ENCODE measurements at regions not wholly inside any gene's neighbourhood (a gene's known extent, or its start where the extent isn't known, plus 50 kb on each side); places are given as distances from the start of the nearest gene placed in this dataset.

GRCh38 chr3:112693186-112693585 lies 52.2 kb upstream of the CCDC80 start:
- Histone ChIP-seq H3K14ac (ENCODE audit: insufficient read depth, low read length) (peak overlapping the region; percentile 36; the same call in 1 of the 2 replicates), H2BK20ac (ENCODE audit: low read depth, low read length, poor library complexity, severe bottlenecking) (no peak overlapping the region), H3K18ac (ENCODE audit: insufficient read length, low read depth, low read length) (no peak overlapping the region), H3T11ph (ENCODE audit: low read length) (no peak overlapping the region), H2BK120ac (ENCODE audit: low read depth, low read length, poor library complexity, severe bottlenecking) (no peak overlapping the region), H4K91ac (ENCODE audit: insufficient read length, low read depth, low read length) (no peak overlapping the region), H3K4me1 (ENCODE audit: insufficient read depth, low read length) (no peaks in the 10 kb centered on the region; the same call in 1 of the 2 replicates), H3K79me2 (ENCODE audit: insufficient read depth, low read length) (no peaks in the 10 kb centered on the region), H3K9me3 (ENCODE audit: control insufficient read depth, low read depth, low read length) (no peaks in the 10 kb centered on the region), H3K56ac (ENCODE audit: insufficient read length, low read depth, low read length) (no peak overlapping the region), H3K4me2 (ENCODE audit: insufficient read depth, insufficient read length, low read length) (no peak overlapping the region), H4K8ac (replicated peaks; ENCODE audit: insufficient read length, low read depth, low read length) (no peak overlapping the region), H3K27ac (ENCODE audit: insufficient read length, low read depth, low read length) (no peak overlapping the region), H3K23me2 (ENCODE audit: insufficient read length, low read depth, low read length, poor library complexity, severe bottlenecking) (no peaks in the 10 kb centered on the region), H2AFZ (ENCODE audit: low read length) (no peak overlapping the region), H3K23ac (ENCODE audit: insufficient read length, low read depth, low read length) (no peak overlapping the region), H2BK15ac (ENCODE audit: low read depth, low read length) (no peak overlapping the region), H2AK5ac (ENCODE audit: insufficient read length, low read length) (no peak overlapping the region), H2BK5ac (ENCODE audit: insufficient read length, low read length) (no peak overlapping the region), H3K9ac (ENCODE audit: extremely low read depth, insufficient read length, low read length) (no peak overlapping the region), H4K5ac (ENCODE audit: insufficient read length, low read depth, low read length) (no peak overlapping the region), H2BK12ac (ENCODE audit: insufficient read length, low read depth, low read length) (no peak overlapping the region), H4K20me1 (ENCODE audit: control insufficient read depth, insufficient read depth, insufficient read length) (no peaks in the 10 kb centered on the region), H3K4ac (ENCODE audit: low read depth, low read length) (no peak overlapping the region; the same call in 1 of the 2 replicates), H3K79me1 (ENCODE audit: insufficient read depth, low read depth, low read length, poor library complexity, severe bottlenecking) (no peaks in the 10 kb centered on the region), H3K27me3 (ENCODE audit: insufficient read depth, low read length) (no peaks in the 10 kb centered on the region)
- no CpG with 5 or more reads among the region's 4 CpGs for WGBS (ENCODE audit: extremely low coverage, insufficient read length, low lambda C conversion rate)
- DNase-seq: no peak
- TF ChIP-seq CTCF (conservative IDR thresholded peaks at IDR 0.05): no peak
- peaks cover 23 to 25% of the 10 kb centered on the region in 2 experiments for H3K4me1 Mint-ChIP-seq
- peak overlapping the region in 2 of 3 experiments; percentile 32 to 83; a peak in 3 of 7 replicates for H3K27ac Mint-ChIP-seq
- peaks cover 6 to 9% of the 10 kb centered on the region in 2 experiments; a peak in 4 of 5 replicates for H3K9me3 Mint-ChIP-seq
- peaks cover 8 to 18% (median 9%) of the 10 kb centered on the region in 3 experiments for H3K36me3 Mint-ChIP-seq (ENCODE audit: insufficient read depth in 1 of 3, low read depth in 3 of 3)
- no peak overlapping the region for H3K4me3 Mint-ChIP-seq
- no peaks in the 10 kb centered on the region for H3K27me3 Mint-ChIP-seq (ENCODE audit: low read depth)

Measured in H9 (cell line).